ENCODE measurements at regions not wholly inside any gene's neighbourhood (a gene's known extent, or its start where the extent isn't known, plus 50 kb on each side); places are given as distances from the start of the nearest gene placed in this dataset.

DNA sequence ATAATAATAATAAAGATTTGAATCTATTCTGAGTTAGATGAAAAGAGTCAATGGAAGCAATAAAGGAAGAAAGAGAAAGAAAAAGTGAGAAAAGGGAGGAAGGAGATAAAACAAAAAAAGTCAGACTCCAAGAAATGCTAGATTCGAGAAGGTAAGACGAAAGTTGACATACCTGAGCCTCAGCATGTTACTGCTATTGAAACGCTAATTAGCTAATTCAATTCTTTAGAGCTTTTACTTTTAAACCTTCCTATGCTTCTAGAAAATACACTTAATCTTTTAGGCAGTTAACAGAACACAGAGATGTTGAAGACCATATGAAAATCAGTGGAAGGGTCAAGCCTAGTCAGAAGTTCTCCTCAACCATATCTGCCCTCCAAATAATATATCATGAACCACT lies 337.2 kb upstream of the ROBO2 start:
- TF ChIP-seq, protein P1, sequence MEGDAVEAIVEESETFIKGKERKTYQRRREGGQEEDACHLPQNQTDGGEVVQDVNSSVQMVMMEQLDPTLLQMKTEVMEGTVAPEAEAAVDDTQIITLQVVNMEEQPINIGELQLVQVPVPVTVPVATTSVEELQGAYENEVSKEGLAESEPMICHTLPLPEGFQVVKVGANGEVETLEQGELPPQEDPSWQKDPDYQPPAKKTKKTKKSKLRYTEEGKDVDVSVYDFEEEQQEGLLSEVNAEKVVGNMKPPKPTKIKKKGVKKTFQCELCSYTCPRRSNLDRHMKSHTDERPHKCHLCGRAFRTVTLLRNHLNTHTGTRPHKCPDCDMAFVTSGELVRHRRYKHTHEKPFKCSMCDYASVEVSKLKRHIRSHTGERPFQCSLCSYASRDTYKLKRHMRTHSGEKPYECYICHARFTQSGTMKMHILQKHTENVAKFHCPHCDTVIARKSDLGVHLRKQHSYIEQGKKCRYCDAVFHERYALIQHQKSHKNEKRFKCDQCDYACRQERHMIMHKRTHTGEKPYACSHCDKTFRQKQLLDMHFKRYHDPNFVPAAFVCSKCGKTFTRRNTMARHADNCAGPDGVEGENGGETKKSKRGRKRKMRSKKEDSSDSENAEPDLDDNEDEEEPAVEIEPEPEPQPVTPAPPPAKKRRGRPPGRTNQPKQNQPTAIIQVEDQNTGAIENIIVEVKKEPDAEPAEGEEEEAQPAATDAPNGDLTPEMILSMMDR (IDR thresholded peaks at IDR 0.05; ENCODE audit: borderline replicate concordance, extremely low read depth, low read length, poor library complexity, severe bottlenecking): no peak
- no peak for TF ChIP-seq EZH2 (IDR thresholded peaks at IDR 0.05; ENCODE audit: borderline replicate concordance, low read depth, low read length, severe bottlenecking)

Data from DND-41 (cell line).